Kidney epithelial cell (primary cell): ENCODE measurements at regions not wholly inside any gene's neighbourhood (a gene's known extent, or its start where the extent isn't known, plus 50 kb on each side); places are given as distances from the start of the nearest gene placed in this dataset.

Experiments used
- DNase-seq: peaks from one replicate; pipeline ENCODE4 v3.0.0-alpha.2; 2010; ENCODE audit warnings: low read depth
- H3K27me3 ChIP-seq: 2 replicates; pipeline ENCODE4 v1.6.0; 2011; ENCODE audit warnings: low read length; ENCODE audit not compliant: control insufficient read depth, insufficient read depth
- H3K36me3 ChIP-seq: 2 replicates; pipeline ENCODE4 v1.5.1; 2011; ENCODE audit warnings: low read length; ENCODE audit not compliant: control insufficient read depth, insufficient read depth
- H3K4me3 ChIP-seq: 2 replicates; pipeline ENCODE4 v1.5.1; 2011; ENCODE audit warnings: low read depth, mild to moderate bottlenecking, control low read depth, low read length
- CTCF ChIP-seq: IDR thresholded peaks from 2 replicates; pipeline ENCODE4 v1.5.1; 2011; ENCODE audit warnings: mild to moderate bottlenecking, moderate library complexity, low read length, control low read depth, inconsistent platforms; ENCODE audit not compliant: insufficient read depth, poor library complexity, severe bottlenecking

GRCh38 chr1:5706239-5706638 lies 286.0 kb downstream of the NPHP4 start:
- Histone ChIP-seq H3K27me3 (no peaks in the 10 kb centered on the region), H3K36me3 (no peaks in the 10 kb centered on the region), H3K4me3 (no peak overlapping the region)
- DNase-seq = no peak
- TF ChIP-seq CTCF = no peak

GRCh38 chr1:5705751-5706150 lies 286.5 kb downstream of the NPHP4 start:
- H3K4me3 ChIP-seq = no peak overlapping the region
- H3K36me3 ChIP-seq = no peaks in the 10 kb centered on the region
- no peak for TF ChIP-seq CTCF
- DNase-seq = no peak
- H3K27me3 ChIP-seq = no peaks in the 10 kb centered on the region

GRCh38 chr1:5704561-5705514 lies 287.4 kb downstream of the NPHP4 start:
- DNase-seq = no peak
- no peak for TF ChIP-seq CTCF
- no peaks in the 10 kb centered on the region for H3K27me3 ChIP-seq
- H3K4me3 ChIP-seq = no peak overlapping the region
- no peaks in the 10 kb centered on the region for H3K36me3 ChIP-seq

- H3K27me3 ChIP-seq = no peaks in the 10 kb centered on the region
- no peaks in the 10 kb centered on the region for H3K36me3 ChIP-seq
- no peak for DNase-seq
- H3K4me3 ChIP-seq = no peak overlapping the region
- no peak for TF ChIP-seq CTCF
Observed at GRCh38 chr1:5701642-5702041, 290.6 kb downstream of the NPHP4 start.

- TF ChIP-seq CTCF = no peak
- H3K36me3 ChIP-seq = no peaks in the 10 kb centered on the region
- no peaks in the 10 kb centered on the region for H3K27me3 ChIP-seq
- no peak overlapping the region for H3K4me3 ChIP-seq
- no peak for DNase-seq
Observed at GRCh38 chr1:5693568-5693967, 298.7 kb downstream of the NPHP4 start.

- no peak for DNase-seq
- no peak overlapping the region for H3K4me3 ChIP-seq
- no peaks in the 10 kb centered on the region for H3K27me3 ChIP-seq
- no peak for TF ChIP-seq CTCF
- H3K36me3 ChIP-seq = no peaks in the 10 kb centered on the region
Observed at GRCh38 chr1:5692664-5693063, 299.6 kb downstream of the NPHP4 start.
